ENCODE measurements at regions not wholly inside any gene's neighbourhood (a gene's known extent, or its start where the extent isn't known, plus 50 kb on each side); places are given as distances from the start of the nearest gene placed in this dataset.

GRCh38 chr15:62365795-62366442 lies 200.8 kb upstream of the C2CD4B start:
- TF ChIP-seq CTCF (IDR thresholded peaks at IDR 0.05) (no peak), POLR2AphosphoS5 (IDR thresholded peaks at IDR 0.05) (no peak), POLR2A (IDR thresholded peaks at IDR 0.05) (no peak)
